ENCODE measurements at regions not wholly inside any gene's neighbourhood (a gene's known extent, or its start where the extent isn't known, plus 50 kb on each side); places are given as distances from the start of the nearest gene placed in this dataset.

GRCh38 chr1:95438218-95438948 is 204.4 kb downstream of the RWDD3 start:
- no peak for DNase-seq
- no peak for TF ChIP-seq CTCF (IDR thresholded peaks at IDR 0.05; ENCODE audit: partially characterized antibody, unreplicated experiment)
- Mint-ChIP-seq H3K4me1 (ENCODE audit: low read depth, unreplicated experiment) (peaks cover 25% of the 10 kb centered on the region), H3K9me3 (ENCODE audit: unreplicated experiment) (peaks cover 1% of the 10 kb centered on the region), H3K36me3 (ENCODE audit: unreplicated experiment) (no peaks in the 10 kb centered on the region), H3K4me3 (ENCODE audit: unreplicated experiment) (peak overlapping the region; percentile 56), H3K27me3 (ENCODE audit: unreplicated experiment) (no peaks in the 10 kb centered on the region), H3K27ac (ENCODE audit: unreplicated experiment) (peak overlapping the region; percentile 57)

GRCh38 chr1:95440511-95440910 is 206.5 kb downstream of the RWDD3 start:
- H3K4me3 Mint-ChIP-seq (ENCODE audit: unreplicated experiment): no peak overlapping the region
- peak overlapping the region; percentile 64 for H3K27ac Mint-ChIP-seq (ENCODE audit: unreplicated experiment)
- H3K4me1 Mint-ChIP-seq (ENCODE audit: low read depth, unreplicated experiment): peaks cover 25% of the 10 kb centered on the region
- no peaks in the 10 kb centered on the region for H3K27me3 Mint-ChIP-seq (ENCODE audit: unreplicated experiment)
- no peaks in the 10 kb centered on the region for H3K9me3 Mint-ChIP-seq (ENCODE audit: unreplicated experiment)
- no peak for TF ChIP-seq CTCF (IDR thresholded peaks at IDR 0.05; ENCODE audit: partially characterized antibody, unreplicated experiment)
- H3K36me3 Mint-ChIP-seq (ENCODE audit: unreplicated experiment): no peaks in the 10 kb centered on the region
- DNase-seq: no peak

DNA sequence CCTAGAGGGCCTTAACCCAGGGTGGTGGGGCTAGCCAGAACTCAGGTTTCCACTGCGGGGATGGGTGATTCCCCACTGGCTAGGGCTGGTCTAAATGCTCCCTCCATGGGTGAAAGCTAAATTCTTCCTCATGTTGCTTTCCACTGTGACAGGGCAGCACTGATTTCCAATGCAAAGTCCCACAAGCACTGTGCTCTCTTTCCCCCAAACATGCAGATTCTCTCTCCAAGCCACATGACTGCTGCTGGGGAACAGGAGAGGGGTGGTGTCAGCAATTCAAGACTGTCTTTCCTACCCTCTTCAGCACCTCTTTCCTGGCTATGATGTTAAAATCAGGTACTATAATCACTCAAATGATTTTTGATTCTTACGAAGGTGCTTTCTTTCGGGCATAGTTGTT is 215.5 kb downstream of the RWDD3 start:
- peaks cover 26% of the 10 kb centered on the region for H3K36me3 Mint-ChIP-seq (ENCODE audit: unreplicated experiment)
- H3K4me1 Mint-ChIP-seq (ENCODE audit: low read depth, unreplicated experiment): peaks cover 9% of the 10 kb centered on the region
- no peak overlapping the region for H3K27ac Mint-ChIP-seq (ENCODE audit: unreplicated experiment)
- no peak for DNase-seq
- no peak for TF ChIP-seq CTCF (IDR thresholded peaks at IDR 0.05; ENCODE audit: partially characterized antibody, unreplicated experiment)
- no peaks in the 10 kb centered on the region for H3K27me3 Mint-ChIP-seq (ENCODE audit: unreplicated experiment)
- peaks cover 8% of the 10 kb centered on the region for H3K9me3 Mint-ChIP-seq (ENCODE audit: unreplicated experiment)
- no peak overlapping the region for H3K4me3 Mint-ChIP-seq (ENCODE audit: unreplicated experiment)

- Mint-ChIP-seq H3K27ac (ENCODE audit: unreplicated experiment) (no peak overlapping the region), H3K4me1 (ENCODE audit: low read depth, unreplicated experiment) (peaks cover 9% of the 10 kb centered on the region), H3K36me3 (ENCODE audit: unreplicated experiment) (peaks cover 34% of the 10 kb centered on the region), H3K27me3 (ENCODE audit: unreplicated experiment) (no peaks in the 10 kb centered on the region), H3K9me3 (ENCODE audit: unreplicated experiment) (peaks cover 8% of the 10 kb centered on the region), H3K4me3 (ENCODE audit: unreplicated experiment) (no peak overlapping the region)
- TF ChIP-seq CTCF (IDR thresholded peaks at IDR 0.05; ENCODE audit: partially characterized antibody, unreplicated experiment): peak; percentile 26
- no peak for DNase-seq
Observed at GRCh38 chr1:95451054-95451453, 217.0 kb downstream of the RWDD3 start.

- no peak for DNase-seq
- TF ChIP-seq CTCF (IDR thresholded peaks at IDR 0.05; ENCODE audit: partially characterized antibody, unreplicated experiment): no peak
- H3K27ac Mint-ChIP-seq (ENCODE audit: unreplicated experiment): no peak overlapping the region
- H3K36me3 Mint-ChIP-seq (ENCODE audit: unreplicated experiment): peaks cover 36% of the 10 kb centered on the region
- no peaks in the 10 kb centered on the region for H3K27me3 Mint-ChIP-seq (ENCODE audit: unreplicated experiment)
- peaks cover 9% of the 10 kb centered on the region for H3K4me1 Mint-ChIP-seq (ENCODE audit: low read depth, unreplicated experiment)
- no peak overlapping the region for H3K4me3 Mint-ChIP-seq (ENCODE audit: unreplicated experiment)
- peaks cover 8% of the 10 kb centered on the region for H3K9me3 Mint-ChIP-seq (ENCODE audit: unreplicated experiment)
Observed at GRCh38 chr1:95451904-95452303, 217.9 kb downstream of the RWDD3 start.
